ENCODE measurements at regions not wholly inside any gene's neighbourhood (a gene's known extent, or its start where the extent isn't known, plus 50 kb on each side); places are given as distances from the start of the nearest gene placed in this dataset.
A peak's percentile ranks its signal among the peaks of the same experiment; 100 is the strongest.

DNA sequence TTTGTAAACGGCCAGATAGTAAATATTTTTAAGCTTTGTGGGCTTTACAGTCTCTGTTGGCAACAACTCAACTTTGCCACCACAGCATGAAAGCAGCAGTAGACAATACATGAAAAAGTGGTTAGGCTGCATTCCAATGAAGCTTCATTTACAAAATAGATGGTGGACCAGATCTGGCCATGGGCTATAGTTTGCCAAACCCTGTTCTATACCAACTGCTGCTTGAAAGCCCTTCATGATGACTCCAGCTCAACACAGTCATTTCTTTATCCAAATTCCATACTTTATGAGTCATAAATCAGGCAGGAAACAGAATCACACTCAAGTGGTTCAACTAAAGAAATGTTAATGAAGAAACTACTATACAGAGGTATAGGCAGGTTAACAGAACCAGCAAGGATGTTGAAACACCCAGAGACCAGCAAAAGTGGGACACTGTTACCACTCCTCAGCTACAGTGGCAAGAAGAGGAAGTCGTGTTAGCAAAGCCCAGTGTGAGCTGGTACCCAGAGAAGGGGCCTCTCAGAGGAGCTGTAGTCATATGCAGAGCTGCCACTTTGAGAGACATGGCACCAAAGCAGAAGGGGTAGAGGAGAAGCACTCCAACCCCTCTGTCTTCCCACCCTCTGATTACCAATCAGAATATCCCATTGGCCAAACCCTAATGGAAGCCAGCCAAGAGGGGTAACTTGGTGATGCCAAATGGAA lies 72.5 kb downstream of the PRLHR start:
- intact Hi-C loops (cut with DNase I) = no loop called here
- DNase-seq (no peak), ATAC-seq (peak; percentile 44)
- Histone ChIP-seq H3K27me3 (peaks cover 5% of the 10 kb centered on the region), H3K27ac (no peak overlapping the region), H3K9me3 (no peaks in the 10 kb centered on the region), H3K4me3 (no peak overlapping the region), H3K36me3 (no peaks in the 10 kb centered on the region), H3K4me1 (no peaks in the 10 kb centered on the region)
- TF ChIP-seq CTCF (IDR thresholded peaks at IDR 0.05) = no peak

GRCh38 chr10:118521415-118522117 lies 73.9 kb downstream of the PRLHR start:
- ATAC-seq (no peak), DNase-seq (no peak)
- H3K27me3 ChIP-seq = peaks cover 5% of the 10 kb centered on the region
- no peak for TF ChIP-seq CTCF (IDR thresholded peaks at IDR 0.05)
- H3K4me3 ChIP-seq = no peak overlapping the region
- H3K9me3 ChIP-seq = no peaks in the 10 kb centered on the region
- no peaks in the 10 kb centered on the region for H3K4me1 ChIP-seq
- intact Hi-C loops (cut with DNase I) = no loop called here
- no peak overlapping the region for H3K27ac ChIP-seq
- no peaks in the 10 kb centered on the region for H3K36me3 ChIP-seq

DNA sequence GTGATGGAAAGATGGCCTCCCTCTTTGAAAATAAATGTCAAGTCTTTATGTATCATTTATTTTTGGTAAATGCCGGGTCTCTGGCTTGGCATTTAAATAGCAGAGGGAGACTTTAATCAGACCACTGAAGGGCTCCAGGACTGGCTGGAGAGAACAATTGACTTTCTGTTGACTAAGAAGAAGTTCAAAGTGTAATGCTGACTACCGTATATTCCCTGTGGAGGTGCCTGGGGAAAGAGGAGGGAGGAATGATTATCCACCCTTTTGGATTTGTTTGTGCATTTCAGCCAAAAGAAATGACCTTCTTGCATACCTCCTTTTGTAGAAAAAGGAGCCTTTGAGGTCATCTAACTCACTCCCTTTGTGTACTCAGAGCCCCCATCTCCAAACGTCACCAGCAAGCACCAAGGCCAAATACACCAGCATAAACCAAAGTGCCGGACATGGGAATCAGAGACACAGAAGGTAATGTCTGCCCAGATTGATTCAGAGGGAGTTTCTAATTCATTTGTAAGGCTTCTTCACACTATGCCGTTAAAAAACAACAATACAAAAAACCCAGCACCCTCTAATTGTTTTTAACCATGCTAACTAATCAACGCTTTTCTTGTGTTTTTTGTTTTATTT lies 75.2 kb downstream of the PRLHR start:
- intact Hi-C loops (cut with DNase I) = no loop called here
- no peak for ATAC-seq
- DNase-seq = no peak
- Histone ChIP-seq H3K27me3 (peaks cover 5% of the 10 kb centered on the region), H3K4me3 (no peak overlapping the region), H3K9me3 (no peaks in the 10 kb centered on the region), H3K27ac (no peak overlapping the region), H3K4me1 (no peaks in the 10 kb centered on the region), H3K36me3 (no peaks in the 10 kb centered on the region)
- no peak for TF ChIP-seq CTCF (IDR thresholded peaks at IDR 0.05)

DNA sequence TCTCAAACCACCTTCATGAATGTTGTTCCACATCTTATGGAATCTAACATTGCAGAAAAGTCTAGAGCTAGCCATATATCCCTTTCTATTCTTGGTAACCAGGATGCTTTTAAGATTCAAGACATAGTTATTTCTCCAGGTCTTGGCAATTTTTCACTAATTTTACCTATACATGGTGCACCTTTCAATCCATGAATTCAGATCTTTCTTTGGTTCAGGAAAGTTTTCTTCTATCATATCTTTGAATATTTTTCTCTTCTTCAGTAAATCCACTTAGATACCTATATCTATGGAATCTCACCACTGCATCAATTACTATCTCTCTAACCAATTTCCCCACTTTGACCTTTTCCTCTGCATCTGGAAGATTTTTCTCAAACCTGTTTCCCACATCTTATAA lies 77.4 kb downstream of the PRLHR start:
- ATAC-seq = no peak
- no peak overlapping the region for H3K4me3 ChIP-seq
- no peak for DNase-seq
- H3K36me3 ChIP-seq = no peaks in the 10 kb centered on the region
- no peak overlapping the region for H3K27ac ChIP-seq
- no peaks in the 10 kb centered on the region for H3K4me1 ChIP-seq
- peaks cover 5% of the 10 kb centered on the region for H3K27me3 ChIP-seq
- H3K9me3 ChIP-seq = no peaks in the 10 kb centered on the region
- TF ChIP-seq CTCF (IDR thresholded peaks at IDR 0.05) = no peak
- intact Hi-C loops (cut with DNase I) = no loop called here

DNA sequence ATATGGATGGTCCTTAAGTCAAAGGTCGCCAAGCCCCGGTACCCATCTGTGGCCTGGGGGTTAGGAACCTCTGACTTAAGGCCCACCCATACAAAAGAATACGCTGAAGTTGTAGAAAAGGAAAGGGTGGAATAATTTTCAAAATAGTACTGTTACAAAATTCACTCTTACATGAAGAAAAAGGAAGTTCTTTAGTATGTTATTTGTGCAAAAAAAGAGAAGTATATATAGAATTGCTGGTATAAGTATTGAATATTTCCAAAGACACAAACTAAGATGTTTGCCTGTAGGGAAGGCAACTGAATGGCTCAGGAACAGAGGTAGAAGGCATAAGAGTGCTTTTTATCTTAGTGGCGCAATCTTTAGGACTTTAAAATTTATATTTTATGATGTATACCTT lies 78.7 kb downstream of the PRLHR start:
- Histone ChIP-seq H3K4me3 (no peak overlapping the region), H3K36me3 (no peaks in the 10 kb centered on the region), H3K27ac (no peak overlapping the region), H3K9me3 (no peaks in the 10 kb centered on the region), H3K27me3 (no peaks in the 10 kb centered on the region), H3K4me1 (no peaks in the 10 kb centered on the region)
- DNase-seq (no peak), ATAC-seq (no peak)
- TF ChIP-seq CTCF (IDR thresholded peaks at IDR 0.05) = no peak
- intact Hi-C loops (cut with DNase I) = no loop called here

All from upper lobe of right lung (tissue), 1 donor.